Left lobe of liver (tissue), 2 donors: ENCODE measurements at regions not wholly inside any gene's neighbourhood (a gene's known extent, or its start where the extent isn't known, plus 50 kb on each side); places are given as distances from the start of the nearest gene placed in this dataset.
"Not testable (repeated sequence)": the region's sequence is repeated elsewhere in the genome, so short reads cannot be mapped to it uniquely, and the experiment has no call there.

Source experiments
- ATAC-seq: fragments of 200-7000 bp; cut with Tn5 transposase; one replicate; pipeline ENCODE4 v1.9.1; 2020; ENCODE audit warnings: mild to moderate bottlenecking, moderate library complexity
- DNase-seq: peaks from one replicate; pipeline ENCODE4 v3.0.0-alpha.2; 2020; ENCODE audit warnings: low spot score
- donor health status: DM: no; HTN: no; CAD: no; lungs with moderate emphysema.
- donor health status: DM: no; HTN: yes; CAD: no.

DNA sequence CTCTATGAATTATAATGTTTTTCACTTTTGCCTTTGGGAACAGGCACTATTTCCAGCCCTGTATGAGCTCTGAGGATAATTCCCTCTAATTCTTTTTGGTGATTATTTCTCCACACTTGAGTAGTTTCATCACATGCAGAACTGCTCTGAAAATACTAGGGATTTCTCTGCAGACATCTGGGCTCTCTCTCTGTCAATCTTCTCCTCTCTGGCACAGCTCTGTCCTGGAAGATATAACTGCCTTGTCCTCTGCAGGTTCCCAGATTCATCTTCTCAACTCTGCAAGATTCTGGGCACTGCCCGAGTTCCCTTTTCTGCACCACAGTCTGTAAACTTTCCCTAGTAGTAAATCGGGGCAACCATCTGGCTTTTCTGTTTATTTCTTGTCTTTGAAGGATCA is 131.3 kb upstream of the FMN2 start:
- no peak for ATAC-seq
- no peak for DNase-seq

DNA sequence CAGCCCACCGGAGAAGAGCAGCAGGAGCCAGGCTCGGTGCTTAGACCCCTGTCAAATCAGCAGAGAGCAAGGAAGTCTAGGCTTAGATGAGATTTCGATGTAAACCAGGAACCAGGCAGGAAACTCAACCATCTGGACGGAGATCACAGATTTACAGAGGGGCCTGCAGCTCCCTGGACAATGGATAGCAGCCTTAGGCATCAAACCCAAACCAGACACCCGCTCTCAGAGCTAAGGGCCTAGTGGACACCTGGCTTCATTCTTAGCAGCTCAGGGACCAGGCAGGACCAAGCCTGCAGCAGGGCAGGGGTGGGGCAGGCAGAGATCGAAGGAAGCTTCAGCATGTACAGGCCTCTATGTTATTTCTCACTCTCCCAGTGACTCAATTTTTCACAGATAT is 127.8 kb upstream of the FMN2 start:
- ATAC-seq (no peak), DNase-seq (no peak)

DNA sequence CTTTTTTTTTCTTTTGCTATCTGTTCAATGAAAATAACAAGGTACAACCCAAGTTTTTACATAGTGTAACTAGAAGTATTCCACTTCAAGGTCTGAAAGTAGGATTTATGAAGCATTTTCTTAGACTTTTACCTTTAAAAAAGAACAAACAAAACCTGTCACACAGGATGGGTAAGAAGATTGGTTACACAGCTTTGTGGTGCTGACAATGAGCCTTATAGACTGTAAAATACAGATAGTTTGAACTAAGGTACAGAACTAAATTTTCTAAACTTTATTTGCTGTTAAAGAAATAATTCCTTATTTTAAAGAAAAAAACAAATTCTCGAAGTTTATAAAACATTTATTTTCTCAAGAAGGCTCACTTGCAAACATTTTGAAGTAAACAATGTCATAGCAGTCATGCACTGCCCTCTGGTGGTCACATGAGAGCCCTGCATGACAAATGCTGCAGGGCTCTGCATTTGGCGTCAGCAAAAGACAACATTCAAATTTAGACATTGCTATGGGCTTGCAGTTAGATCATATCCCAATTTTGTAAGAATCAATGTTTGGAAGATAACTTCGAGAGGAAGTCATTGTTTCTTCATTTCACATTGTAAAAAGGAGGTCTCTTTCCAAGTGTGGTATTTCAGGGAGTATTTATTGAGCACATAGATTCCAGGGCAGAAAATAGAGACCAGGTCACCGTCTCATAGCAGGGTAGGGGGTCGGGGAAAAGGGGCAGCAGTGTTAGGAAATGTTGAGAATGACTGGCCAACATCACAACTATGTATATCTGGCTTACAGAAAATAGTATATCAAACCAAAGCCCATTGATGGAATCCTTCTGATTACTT is 115.3 kb upstream of the FMN2 start:
- ATAC-seq (peak; percentile 94), DNase-seq (no peak)

DNA sequence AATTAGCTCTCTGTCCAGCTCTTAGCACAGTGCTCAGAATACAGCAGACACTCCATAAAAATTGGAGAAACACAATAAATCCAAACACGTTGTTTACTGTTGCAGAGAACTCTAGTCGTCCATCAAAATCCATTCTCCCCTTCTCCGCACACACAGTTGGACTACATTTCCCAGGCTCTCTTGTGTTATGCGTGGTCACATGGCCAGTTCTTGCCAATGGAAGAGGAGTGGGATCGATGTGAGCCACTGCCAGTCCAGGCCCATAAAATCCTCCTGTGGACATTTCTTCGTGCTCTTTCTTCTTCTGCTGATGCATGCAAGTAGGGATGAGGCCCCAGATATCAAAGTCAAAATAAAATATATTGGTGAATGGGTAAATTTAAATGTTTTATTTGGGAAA is 114.3 kb upstream of the FMN2 start:
- no peak for DNase-seq
- no peak for ATAC-seq

DNA sequence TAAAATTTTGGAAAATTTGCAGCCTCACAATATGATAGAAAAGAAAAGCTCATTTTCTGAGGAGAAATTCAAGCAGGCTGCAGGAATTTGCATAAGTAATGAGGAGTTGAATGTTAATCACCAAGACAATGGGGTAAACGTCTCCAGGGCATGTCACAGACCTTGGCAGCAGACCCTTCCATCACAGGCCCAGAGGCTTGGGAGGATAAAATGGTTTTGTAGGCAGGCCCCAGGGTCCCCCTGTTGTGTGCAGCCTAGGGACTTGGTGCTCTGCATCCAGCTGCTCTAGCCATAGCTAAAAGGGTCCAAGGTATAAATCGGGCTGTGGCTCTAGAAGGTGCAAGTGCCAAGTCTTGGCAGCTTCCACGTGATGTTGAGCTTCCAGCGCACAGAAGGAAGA is 112.2 kb upstream of the FMN2 start:
- DNase-seq = no peak
- ATAC-seq = no peak

DNA sequence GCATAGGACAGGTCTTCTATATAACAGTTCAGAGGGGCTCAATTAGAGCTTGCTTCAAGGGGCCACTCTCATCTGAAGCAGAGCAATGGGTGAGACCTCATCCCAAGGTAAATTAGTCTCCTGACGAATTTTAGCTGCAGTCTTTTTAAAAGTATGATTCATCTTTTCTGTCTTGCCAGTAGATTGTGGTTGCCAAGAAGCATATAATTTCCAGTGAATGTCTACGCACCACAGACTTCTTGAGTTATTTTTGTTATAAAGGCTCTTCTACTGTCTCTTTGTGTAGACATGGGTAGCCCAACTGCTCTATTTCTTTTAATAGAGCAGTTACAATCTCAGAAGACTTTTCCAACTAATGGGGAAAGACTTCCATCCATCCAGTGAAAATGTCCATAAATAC is 108.9 kb upstream of the FMN2 start:
- no peak for ATAC-seq
- DNase-seq = no peak

DNA sequence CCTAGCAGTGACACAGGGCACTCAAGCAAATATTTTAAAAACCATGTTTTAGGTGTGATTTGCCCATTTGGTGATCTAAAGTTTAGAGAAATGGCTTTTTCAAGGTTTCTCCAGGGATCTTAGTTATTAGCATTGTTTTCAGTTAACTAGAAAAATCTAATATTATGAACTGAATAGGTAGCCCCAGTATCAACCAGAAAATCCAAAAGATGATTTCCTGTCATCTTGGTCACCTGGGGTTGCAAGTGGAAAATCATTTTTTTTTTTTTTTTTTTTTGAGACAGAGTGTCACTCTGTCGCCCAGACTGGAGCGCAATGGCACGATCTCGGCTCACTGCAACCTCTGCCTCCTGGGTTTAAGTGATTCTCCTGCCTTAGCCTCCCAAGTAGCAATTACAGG is 106.6 kb upstream of the FMN2 start:
- ATAC-seq (no peak), DNase-seq (no peak)

DNA sequence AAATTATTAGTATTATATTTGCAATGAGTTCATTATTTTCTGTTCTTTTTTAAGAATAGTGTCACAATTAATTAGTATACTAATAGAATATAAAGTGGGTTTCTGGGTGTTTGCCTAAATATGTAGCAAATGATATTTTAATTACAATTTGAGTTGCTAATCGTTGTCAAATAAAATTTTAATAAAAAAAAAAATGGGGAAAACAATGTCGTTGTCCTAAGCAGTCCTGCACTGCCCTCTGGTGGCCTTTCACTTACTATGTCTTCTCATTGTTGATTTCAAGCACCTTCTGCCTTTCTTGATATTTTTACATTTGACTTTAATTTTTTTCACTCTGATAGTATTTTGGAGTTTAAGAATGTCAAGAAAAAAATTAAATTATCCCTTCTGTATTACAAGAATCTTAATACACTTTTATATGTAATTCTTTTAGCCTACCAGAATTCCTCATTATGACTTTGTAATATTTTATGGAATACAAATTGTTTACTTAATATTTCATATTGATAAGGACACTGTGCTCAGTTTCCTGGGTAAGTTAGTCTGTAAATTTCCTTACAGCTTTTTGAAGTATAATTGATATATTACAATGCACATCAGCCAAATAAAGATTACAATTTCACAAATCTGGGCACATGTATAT is 104.5 kb upstream of the FMN2 start:
- peak; percentile 55 for ATAC-seq
- DNase-seq = no peak

DNA sequence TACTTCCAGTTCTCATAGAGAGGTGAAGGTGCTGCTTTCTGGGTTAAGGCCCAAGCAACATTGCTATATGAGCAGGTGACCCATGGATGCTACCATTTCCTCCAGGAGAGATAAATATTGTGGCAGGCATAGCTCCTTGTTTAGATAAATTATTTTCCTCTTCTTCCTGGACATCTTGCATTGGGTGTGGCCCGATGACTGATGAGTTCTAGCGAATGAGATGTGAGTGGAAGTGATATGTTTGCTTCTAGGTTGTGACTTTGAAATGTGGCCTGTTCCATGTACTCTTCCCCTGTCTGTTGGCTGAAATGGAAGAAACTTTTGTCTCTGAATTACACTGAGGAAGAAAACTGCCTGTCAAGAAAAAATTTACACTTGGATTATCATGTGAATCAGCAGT is 101.7 kb upstream of the FMN2 start:
- ATAC-seq = no peak

DNA sequence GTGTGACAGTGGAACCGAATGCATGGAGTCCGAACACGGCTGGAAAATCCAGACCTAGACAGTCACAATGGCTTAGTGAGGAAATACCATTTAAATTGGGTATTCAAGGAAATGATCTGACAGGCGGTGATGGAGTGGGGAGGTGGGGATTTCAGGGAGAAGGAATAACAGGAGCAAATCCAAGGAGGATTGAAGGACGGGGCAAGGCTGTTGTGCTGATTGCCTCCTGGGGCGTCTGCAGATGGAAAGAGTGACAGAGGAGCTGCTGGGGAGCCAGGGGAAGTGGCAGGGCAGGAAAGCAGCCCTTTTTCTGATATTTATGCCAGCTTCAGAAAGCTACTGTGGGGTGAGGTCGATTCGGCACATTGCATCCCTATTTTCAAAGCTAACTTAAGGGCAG is 99.1 kb upstream of the FMN2 start:
- DNase-seq, ATAC-seq: not testable (repeated sequence)

More for the DNA sequence above, 101.7 kb upstream of the FMN2 start:
- no peak for DNase-seq

DNA sequence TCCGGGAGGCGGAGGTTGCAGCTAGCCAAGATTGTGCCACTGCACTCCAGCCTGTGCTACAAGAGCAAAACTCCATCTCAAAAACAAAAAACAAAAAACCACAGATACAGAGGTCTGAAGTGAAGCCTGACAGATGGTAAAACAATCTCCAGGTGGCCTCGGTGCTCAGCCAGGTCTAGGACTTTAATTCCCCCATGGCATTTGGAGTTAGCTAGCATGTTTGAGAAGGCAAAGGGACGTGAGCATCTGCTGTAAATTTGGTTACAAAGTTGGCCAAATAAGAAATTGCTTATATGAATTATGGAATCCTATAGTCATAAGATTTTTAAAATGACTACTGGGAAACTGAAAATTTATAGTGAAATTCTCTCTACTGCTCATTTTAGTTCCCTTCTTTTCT is 98.3 kb upstream of the FMN2 start:
- no peak for DNase-seq
- ATAC-seq = no peak

DNA sequence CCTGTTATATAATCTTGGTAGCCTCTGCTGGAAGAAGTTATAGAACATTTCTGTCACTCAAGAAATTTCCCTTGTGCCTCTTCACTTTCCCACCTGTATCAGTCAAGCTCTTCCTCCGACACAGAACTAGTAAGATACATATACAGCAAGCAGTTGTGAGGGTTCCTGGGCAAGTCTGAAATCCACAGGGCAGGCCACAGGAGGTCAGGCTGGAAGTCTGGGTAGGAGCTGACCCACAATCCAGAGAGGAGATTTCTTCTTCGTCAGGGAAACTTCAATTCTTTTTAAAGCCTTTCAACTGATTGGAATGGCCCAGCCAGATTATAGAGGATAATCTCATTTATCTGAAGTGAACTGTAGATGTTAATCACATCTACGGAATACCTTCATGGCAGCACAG is 96.4 kb upstream of the FMN2 start:
- ATAC-seq (no peak), DNase-seq (no peak)

DNA sequence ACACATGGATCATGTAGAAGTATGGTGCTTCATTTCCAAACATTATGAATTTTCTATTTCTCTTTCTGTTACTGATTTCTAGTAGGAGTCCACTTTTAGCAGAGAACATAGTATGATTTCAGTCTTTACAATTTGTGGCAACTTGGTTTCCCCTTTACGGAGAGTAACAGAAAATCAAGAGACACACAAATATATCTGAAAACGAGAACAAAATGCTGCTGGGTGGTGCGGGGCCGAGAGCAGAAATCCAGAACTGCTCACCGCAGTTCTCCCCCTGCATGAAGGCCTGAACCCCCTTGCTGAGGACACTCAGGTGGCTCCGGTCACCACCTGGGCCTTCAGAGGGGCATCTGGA is 94.5 kb upstream of the FMN2 start:
- no peak for DNase-seq

DNA sequence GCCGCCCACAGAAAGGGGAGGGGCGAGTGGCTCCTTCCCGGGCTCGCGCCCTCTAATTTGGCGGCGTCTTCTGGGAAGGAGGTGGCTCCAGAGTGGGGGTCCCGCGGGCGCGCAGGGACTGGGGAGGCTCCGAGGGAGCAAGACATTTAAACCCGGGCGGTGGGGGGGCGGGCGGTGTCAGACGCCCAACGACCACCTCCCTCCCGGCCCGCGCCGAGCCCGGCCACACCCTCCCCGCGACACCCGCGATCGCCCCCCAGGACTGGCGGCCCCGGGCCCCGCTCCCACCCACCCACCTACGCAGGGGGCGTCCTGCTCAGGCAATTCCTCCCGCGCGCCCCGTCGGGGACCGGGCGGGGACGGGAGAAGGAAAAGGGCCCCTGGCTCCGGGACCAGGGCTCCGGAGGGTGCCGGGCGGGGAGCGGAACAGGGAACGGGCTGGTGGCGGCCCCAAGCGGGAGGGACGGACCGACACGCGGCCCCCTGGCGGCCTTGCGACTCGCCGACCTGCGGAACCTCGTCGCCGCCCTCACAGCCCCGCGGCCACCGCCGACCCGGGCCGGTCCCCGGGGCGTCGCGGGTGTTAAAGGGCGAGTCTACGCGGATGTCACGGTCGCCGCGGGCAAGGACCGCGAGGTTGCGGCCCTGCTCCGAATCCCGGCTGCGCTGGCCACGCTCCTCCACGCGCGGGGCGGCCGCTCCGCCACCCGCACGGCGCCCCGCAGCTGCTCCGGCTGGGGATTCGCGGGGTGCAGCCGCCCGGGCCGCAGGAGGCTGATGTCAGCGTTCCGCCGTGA is 94.0 kb upstream of the FMN2 start:
- ATAC-seq (peak; percentile 29), DNase-seq (no peak)

More for the DNA sequence above, 94.5 kb upstream of the FMN2 start:
- ATAC-seq = no peak

DNA sequence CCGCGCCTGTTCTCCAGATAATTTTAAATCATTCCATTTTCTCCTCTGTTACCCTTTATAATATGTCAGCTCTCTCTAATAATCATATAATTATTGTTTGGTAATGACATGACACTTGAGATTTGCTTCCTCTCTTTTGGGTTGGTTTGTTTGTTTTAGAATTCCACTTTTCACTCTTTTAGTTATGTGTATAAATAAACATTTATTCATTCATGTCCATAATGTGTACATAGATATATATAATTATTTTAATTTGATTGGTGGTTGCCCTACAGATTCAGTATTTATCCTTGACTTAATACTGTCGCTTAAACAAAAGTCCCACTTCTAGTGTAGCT is 93.4 kb upstream of the FMN2 start:
- no peak for ATAC-seq

DNA sequence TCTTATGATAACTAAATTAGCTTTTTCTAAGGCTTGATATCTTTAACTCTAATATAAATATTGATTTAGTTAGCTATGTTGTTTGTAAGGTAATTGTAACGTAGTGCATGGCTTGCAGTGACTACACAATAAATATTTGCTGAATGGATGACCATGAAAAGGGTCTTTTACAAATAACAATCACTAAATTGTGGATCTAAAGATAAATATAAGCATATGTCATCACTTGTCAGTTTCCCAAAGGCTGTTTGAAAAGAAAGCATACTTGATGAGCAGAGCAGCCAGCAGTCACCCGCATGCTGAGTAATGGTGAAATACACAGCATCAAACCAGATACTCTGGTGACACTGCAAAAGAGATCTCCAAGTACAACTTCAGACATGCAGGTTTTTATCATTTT is 92.5 kb upstream of the FMN2 start:
- DNase-seq = no peak
- no peak for ATAC-seq

More for the DNA sequence above, 93.4 kb upstream of the FMN2 start:
- no peak for DNase-seq

DNA sequence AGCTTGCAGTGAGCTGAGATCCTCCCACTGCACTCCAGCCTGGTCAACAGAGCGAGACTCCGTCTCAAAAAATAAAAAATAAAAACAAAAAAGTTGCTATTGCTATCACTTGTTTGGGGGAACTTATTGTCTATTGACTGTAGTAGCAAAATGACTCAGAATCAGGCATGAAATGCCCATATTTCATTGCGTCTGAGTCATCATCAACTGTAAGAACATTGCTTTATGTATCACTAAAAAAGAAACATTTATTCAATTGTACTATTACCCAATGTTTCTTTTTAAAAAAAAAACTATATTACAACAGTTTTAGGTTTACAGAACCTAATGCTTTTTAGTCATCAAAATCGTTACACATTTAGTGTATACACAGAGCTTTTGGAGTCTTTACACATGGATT is 91.0 kb upstream of the FMN2 start:
- ATAC-seq = no peak
- no peak for DNase-seq

DNA sequence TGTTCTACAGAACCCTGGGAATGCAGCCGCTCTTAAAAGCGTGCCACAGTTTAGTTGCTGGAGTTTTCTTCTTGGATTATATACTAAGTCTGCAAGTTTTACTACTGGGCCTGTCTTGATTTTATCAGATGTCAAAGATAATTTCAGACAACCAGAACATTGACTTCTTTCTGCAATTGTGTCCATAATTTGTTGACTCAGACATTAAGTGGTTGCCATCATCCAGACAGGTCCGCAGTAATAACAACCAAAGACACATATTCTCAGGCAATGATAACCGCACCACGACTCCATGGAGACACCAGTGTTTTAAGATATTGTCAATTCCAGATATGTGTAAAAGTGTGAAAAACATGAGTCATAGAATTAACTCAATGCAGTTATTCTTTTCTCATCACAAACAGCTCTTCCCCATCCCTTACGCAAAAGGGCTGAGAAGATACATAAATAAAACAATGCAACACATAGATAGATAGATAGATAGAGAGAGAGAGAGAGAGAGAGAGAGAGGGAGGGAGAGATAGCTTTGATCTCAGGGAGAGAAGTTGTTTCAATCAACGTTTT is 90.4 kb upstream of the FMN2 start:
- no peak for ATAC-seq

DNA sequence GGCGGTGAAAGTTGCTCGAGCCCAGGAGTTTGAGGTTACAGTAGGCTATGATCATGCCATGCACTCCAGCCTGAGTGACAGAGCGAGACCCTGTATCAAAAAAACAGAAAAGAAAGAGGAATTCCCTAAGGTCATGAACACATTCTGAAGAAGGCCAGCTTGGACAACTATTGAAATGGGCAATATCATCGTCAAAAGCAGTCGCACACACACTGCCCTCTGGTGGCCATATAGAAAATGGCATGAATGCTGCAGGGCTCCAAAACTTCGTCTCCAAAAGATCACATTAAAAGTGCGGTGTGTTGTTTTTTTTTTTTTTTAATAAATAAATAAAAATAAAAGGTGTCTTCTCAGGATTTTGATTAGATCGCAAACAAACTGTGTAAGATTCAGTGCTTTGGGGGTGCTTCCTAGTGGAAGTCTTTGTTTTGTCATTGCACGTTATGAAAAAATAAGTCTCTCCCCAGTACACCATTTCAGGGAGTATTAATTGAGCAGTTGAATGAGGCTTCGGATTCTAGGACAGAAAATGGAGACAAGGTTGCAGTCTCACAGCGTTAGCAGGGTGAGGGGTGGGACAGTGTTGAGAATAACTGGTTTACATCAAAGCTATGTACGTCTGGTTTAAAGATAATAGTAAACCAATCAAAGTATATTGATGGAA is 87.5 kb upstream of the FMN2 start:
- DNase-seq (no peak), ATAC-seq (peak; percentile 63)

More for the DNA sequence above, 90.4 kb upstream of the FMN2 start:
- no peak for DNase-seq

DNA sequence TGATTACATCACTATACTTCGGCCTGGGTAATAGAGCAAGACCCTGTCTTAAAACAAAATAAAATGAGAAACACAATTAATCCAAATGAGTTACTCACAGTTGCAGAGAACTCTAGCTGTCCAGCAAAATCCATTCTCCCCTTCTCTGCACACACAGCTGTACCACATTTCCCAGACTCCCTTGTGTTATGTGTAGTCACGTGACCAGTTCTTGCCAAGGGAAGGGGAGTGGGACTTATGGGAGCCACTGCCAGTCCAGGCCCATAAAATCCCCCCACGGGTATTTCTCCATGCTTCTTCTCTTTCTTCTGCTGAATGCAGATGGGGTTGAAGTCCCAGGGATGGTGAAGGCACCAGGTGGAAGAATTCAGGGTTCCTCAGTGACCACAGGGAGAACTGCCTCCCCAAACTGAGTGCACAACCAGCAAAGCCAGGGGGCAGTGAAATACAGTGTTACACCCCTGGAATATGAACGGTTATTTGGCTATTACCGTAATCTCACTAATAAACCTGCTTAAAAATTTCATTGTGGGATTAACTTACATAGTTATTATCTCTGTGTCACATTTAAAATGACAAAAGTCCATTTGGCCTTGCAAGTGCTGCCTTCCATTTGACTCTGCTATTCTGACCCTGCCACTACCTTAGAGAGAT is 85.6 kb upstream of the FMN2 start:
- no peak for ATAC-seq
- no peak for DNase-seq

DNA sequence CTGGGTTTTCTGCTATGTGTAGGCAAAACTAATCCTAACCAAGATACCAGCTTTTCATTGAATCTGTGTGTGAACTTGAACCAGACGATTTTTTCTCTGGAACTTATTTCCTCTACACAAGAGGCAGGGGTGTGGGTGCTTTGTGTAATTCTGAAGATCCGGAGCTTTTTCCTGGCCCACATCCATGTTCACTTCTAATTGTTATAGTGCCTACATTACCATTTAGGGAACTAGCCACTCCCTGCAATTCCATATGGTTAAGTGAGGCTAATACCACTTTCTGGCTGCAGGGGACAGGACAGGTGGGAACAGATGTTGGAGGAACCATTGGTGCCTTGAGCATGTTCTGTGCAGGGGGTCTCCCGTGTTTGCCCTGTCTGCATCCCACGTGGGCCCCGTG is 83.4 kb upstream of the FMN2 start:
- DNase-seq (no peak), ATAC-seq (no peak)
